Hippocampal formation (tissue), 2 donors: ENCODE measurements at regions not wholly inside any gene's neighbourhood (a gene's known extent, or its start where the extent isn't known, plus 50 kb on each side); places are given as distances from the start of the nearest gene placed in this dataset.
"Not testable (repeated sequence)": the region's sequence is repeated elsewhere in the genome, so short reads cannot be mapped to it uniquely, and the experiment has no call there.

Experiments
- DNase-seq, 2 donors: peaks; one replicate each; lab custom pipeline; 2025; lab: John Stamatoyannopoulos, UW

DNA sequence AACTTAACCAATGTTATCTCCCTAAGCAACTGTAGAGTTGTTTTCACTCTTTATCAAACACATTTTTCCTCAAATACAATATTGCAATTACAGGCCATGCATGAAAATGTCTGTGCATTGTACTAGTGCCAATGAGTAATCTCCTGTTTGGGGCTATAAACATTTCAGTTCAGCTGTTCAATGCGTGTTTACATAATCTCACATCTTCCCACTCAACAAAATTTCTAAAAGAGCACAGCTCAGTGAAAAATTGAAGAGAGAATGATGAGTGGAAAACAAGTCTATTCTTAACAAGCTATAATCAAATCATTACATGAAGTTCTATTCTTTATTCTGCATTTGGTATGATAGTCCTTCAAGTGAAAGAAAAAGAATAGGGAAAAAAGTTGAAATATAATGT is 780.5 kb upstream of the CDH9 start:
- DNase-seq, result no peak

DNA sequence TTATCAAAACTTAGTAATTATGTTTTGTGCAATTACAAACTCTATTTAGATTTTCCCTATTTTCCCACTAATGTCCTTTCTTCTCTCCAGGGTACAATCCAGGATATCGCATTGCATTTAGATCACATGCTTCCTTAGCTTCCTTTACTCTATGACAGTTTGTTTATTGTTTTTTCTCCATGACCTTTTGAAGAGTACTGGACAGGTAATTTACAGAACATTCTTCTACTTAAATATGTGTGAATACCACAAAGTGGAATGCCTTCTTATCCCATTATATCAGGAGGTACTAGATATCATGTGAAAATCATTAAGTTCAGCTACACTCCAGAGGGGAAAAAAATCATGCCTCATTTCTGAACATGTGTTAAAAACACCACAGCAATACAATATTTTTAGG is 776.6 kb upstream of the CDH9 start:
- DNase-seq, result no peak

DNA sequence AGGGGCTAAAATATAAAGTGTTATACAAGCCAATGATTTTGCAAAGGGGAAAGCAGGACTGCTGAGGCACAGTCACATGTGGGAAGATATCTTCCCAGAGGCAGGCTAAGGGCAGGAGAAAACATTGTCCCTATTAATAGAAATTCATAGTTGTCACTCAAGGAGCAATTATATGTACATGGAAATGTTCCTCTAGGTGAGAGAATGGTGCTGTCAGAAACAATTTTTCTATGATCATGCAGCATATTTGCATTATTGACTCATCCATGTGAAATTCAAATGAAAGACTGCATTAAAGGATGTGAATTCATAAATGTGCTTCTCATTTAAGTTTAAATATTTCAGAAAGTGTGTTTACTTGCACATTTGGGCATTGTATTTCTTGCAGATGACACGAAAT is 775.9 kb upstream of the CDH9 start:
- DNase-seq, result no peak

DNA sequence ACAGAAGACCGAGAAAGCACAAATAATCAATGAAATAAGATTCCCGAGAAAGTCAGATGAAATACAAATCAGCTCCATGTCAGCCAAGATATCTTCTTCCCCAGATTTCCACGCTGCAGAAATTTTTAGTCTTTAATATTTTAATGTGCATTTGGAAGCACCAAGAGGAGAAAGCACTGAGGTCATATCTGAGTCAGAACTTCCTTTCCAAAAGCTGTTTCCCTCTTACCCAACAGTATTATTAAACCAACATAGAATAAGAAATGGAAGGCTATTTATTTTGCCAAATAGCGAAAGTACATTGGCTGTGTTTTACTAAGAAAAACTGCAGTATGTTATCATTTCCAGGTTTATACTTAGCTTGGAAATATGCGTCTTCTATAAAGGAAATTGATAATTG is 772.1 kb upstream of the CDH9 start:
- DNase-seq, result no peak

DNA sequence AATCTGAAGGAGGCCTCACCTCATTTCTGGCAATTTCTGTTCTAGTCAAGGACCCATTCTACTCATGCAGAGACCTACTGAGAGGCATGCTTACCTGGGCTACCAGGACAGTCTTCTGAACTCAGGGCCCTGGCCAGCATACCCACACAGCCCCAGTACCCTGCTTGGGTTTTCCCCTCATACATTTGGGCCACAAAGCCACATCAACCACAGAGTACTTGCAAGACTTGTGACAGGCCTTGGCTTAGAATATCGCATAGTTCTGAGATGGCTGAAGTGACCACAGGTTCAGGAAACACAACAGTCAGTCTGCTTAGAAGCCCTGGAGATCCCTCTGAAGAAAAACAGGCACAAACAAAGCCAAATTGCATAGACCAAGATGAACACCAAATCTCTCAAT is 758.8 kb upstream of the CDH9 start:
- DNase-seq, result no peak

DNA sequence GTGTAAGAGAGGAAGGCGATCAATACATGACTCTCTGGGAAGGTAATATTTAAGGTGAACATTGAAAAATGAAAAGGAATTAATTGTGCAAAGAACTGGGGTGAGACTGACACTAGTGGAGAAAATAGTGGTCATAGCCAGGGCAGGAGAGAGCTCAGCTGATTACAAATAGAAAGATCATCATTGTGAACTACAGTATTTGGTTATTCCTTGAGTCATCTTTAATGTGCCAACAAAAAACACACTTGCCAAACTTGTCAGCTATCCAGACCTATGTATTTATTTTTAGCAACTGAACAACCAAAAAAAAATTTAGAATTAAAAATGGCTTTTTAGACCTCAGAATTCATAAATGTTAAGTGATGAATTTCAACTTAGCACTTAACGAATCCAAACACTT is 749.8 kb upstream of the CDH9 start:
- no peak for DNase-seq

DNA sequence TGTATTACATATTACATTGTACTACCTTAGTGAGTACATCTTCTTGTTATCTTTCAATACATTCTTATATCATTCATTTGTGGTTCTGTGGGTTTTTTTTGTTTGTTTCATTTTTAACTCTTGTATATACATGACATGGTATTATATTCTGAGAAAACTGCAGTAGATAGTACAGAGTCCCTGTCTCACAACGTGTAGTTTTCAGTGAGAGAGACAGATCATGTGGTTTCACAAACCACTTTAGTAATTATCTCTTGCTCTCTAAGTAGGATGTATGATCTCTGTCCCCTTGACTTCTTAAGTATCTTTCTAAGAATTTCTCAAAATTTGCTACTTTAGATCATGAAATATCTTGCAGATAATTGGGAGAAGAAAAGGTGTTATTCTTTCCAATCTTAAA is 745.9 kb upstream of the CDH9 start:
- DNase-seq, result no peak

DNA sequence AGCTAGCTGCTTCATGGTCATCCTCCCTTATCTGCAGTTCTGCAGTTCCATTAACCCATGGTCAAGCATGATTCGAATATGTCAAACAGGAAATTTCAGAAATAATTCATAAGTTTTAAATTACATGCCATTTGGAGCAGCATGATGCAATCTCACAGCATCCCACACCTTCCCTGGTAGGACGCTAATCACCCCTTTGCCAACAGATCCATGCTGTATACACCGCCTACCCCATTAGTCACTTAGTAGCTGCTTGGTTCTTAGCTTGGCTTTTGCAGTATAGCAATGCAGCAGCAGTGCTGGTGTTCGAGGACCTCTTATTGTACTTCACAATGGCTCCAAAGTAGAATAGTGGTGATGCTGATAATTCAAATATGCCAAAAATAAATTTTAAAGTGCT is 739.7 kb upstream of the CDH9 start:
- no peak for DNase-seq

DNA sequence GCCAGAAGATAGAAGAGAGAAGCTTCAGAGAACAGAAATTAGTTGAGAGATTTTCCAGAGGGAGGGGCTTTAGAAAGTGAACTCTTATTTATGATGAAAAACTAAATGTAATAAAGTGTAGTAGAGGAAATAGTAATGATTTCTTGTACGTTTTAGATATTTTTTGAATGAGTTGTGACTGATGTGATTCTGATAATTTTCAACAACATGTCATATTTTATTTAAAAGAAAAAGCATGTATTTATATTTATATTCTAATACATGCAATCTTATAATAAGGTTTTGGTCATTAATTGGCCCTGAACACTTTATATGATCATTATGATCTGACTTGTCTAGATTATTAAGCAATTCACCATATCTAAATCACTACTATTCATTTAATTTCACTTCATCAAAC is 735.2 kb upstream of the CDH9 start:
- DNase-seq, result no peak

DNA sequence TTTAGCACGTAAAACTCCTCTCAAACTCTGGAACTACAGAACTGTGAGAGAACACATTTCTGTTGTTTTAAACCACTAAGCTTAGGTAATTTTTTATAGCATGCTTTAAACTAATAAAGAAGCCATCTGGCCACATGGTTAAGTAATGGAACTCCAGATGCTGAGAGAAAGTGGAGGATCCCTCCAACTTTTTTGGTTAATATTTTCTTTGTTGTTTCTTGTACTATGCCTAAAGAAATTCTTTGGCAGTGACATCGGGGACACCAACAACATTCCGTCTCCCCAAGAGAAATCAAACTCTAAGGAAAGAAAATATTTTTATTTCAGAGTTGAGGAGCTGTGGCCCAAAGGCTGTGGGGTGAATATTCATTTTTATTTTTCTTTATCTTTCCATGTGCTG is 734.8 kb upstream of the CDH9 start:
- no peak for DNase-seq

DNA sequence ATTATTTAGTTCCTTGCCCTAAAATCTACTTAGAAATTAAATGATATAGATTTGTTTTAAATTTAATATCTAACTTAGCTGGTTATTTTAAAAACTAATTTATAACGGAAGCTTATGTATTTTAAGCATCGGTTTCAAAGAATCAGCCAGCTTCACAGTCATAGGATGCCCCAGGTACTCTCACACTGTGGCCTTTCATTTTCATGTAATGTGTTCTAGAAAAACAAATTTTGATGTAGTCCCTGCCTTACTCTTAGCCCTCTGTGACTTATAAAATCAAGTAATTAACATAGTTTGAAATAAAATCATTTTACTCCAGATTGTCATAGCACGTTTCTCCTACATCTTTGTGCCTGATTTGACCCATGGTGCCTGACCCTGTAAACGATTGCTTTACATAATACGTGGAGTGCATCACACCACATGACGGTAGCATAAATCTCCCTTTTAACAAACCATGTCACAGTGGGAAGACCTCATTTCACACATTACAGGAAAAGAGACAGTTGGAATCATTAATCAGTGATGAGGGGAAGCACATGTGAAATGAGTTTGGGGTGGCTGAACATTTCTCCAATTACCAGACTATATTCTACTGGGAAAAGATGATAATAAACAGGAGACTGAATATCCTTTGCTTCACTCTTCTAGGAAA is 731.5 kb upstream of the CDH9 start:
- no peak for DNase-seq

DNA sequence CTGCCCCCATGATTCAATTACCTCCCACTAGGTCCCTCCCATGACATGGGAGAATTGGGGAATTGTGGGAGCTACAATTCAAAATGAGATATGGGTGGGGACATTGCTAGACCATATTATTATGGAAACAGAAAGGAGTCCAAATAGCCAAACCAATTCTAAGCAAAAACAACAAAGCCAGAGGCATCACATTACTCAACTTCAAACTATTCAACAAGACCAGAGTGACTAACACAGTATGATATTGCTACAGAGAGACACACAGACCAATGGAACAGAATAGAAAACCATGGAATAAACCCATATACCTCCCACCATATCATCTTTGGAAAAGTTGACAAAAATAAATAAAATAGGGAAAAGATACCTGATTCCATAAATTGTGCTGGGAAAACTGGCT is 710.5 kb upstream of the CDH9 start:
- no peak for DNase-seq

DNA sequence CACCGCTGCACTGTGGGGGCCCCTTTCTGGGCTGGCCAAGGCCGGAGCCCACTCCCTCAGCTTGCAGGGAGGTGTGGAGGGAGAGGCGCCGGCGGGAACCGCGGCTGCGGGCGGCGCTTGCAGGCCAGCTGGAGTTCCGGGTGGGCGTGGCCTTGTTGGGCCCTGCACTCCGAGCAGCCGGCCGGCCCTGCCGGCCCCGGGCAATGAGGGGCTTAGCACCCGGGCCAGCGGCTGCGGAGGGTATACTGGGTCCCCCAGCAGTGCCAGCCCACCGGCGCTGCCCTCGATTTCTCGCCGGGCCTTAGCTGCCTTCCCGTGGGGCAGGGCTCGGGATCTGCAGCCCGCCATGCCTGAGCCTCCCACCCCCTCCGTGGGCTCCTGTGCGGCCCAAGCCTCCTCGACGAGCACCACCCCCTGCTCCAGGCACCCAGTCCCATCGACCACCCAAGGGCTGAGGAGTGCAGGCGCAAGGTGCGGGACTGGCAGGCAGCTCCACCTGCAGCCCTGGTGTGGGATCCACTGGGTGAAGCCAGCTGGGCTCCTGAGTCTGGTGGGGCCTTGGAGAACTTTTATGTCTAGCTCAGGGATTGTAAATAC is 705.1 kb upstream of the CDH9 start:
- not testable (repeated sequence) for DNase-seq

DNA sequence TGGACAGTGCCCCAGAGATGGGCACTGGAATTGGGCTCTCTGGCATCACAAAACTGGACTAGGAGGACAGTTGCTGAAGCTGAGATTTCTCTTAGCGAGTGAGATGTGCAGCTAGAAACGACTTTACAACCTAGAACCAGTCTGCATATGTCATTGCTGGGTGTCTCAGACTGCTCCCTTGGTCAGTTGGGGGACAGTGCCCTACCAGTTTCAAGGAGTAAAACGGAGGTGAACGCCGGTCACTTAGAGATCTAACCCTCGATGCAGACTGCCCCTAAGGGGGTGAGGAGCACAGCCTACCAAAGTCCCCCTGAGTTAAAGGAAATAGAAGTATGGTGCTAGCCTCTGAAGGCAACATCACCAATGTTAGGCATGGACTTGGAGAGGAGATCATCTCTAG is 704.4 kb upstream of the CDH9 start:
- no peak for DNase-seq

DNA sequence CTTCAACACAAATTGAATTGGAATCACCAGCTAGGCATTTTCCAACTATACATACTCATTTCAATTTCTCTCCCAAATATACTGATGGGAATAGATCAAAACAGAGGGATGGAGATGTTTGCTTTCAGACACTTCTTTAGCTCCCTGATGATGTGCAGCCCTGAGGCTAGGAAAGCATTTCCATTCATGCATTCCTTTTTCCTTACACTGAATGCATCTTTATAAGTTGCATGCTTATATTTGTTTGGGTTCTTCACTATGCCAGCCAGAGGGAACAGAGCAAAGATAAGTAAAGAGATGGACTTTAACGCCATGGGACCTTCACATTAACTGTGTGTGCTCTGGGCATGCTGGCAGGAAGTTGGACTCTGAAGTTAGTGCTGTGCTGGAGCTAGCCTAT is 696.5 kb upstream of the CDH9 start:
- no peak for DNase-seq

DNA sequence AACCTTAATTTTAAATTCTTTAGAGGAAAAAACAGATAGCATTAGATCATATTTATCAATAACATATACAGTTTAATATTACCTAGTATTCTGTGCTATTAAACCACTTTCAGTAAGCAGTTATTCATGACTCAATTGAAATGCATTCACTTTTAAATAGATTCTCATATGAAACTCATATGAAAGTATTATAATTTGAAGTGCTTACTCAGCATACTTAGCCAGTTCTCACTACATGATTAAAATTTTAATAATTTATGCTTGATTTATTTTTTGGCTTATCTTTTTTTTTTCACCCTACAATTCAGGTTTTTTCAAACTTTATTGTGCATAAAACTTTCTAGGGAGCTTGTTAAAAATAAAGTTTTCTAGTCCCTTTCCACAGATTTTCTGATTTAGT is 694.9 kb upstream of the CDH9 start:
- DNase-seq, result no peak

DNA sequence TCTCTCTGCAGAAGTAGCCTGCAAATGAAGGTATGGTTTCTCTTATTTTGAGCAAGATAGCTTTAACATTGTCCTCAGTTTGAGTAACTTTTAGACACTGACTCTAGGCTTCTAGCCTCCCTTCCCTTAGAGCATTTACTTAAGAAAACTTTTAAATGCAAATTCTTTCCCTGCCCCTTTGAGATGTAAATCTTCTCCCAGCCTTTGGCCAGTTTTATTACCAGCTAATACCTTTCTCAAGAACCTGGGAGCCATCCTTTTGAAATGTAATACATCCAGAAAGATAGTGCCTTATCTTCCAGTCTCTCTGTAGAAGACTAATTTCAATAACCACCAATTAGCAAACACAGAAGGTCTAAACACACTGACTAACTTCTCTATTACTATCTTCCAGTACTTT is 688.9 kb upstream of the CDH9 start:
- no peak for DNase-seq

DNA sequence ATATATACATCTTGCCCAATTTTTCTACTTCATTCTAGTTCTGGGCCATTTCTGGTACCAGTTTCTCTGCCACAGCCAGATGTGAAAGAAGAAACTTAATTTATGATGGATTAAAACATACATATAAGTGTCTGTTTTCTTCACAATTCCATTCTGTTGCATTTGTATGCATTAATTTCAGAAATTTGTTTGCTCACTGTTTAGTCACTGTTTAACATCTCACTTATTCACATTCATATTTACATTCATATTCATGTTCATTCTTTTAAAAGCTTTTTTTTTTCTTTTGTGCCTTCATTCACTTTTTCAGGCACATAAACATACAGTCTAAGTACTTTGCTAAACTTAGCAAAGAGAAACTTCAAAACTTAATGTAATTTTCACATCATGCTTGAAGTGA is 684.0 kb upstream of the CDH9 start:
- no peak for DNase-seq

DNA sequence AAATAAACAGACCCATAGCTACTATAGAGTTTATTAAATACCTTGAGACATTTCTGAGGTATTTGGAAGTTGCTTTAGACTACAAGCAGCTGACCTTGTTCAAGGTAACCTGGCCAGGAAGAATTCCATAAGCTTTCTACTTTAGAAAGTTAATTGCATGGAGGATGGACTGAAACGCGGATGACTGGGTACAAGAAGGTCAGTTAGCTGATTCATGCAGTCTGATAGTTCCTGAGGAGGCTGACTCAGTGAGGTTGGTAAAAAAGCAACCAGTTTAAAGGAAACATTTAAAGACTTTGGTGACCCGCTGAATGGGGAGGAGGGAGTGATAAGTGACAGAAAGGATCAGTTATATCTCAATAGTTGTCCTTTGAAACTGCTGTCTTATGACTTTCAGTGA is 670.1 kb upstream of the CDH9 start:
- DNase-seq, result no peak

DNA sequence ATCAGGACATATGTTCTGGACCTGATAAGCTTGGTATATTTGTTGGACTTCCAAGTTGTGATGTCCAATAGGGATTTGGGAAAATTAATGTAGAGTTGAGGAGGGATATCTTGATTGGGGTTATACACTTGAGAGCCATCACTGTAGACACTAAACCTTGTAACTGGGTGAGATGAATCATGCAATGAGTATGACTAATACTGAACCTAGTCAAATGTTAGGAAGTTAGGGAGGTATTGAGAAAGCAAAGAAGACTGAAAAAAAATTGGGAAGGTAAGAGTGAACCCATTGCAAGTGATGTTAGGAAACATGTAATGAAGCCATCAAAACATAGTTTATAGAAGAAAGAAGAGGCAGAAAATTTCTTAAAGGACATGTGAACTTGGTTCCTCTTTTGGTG is 668.4 kb upstream of the CDH9 start:
- DNase-seq, result no peak

DNA sequence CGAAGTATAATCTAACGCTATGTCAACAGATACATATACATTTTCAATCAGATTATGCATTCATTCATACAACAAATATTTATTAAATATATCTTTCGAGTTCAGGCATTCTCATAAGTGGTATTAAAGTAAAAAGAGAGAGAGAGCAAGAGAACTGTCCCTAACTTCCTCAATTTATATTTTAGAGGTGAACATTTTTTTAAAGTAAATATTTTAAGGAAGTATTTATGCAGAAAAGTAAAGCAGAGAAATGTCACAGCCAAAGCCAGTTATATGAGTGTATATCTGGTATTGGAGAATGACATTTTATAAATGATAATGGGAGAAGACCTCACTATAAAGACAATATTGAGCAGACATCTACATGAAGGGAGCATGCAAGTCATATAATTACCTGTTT is 667.3 kb upstream of the CDH9 start:
- no peak for DNase-seq

DNA sequence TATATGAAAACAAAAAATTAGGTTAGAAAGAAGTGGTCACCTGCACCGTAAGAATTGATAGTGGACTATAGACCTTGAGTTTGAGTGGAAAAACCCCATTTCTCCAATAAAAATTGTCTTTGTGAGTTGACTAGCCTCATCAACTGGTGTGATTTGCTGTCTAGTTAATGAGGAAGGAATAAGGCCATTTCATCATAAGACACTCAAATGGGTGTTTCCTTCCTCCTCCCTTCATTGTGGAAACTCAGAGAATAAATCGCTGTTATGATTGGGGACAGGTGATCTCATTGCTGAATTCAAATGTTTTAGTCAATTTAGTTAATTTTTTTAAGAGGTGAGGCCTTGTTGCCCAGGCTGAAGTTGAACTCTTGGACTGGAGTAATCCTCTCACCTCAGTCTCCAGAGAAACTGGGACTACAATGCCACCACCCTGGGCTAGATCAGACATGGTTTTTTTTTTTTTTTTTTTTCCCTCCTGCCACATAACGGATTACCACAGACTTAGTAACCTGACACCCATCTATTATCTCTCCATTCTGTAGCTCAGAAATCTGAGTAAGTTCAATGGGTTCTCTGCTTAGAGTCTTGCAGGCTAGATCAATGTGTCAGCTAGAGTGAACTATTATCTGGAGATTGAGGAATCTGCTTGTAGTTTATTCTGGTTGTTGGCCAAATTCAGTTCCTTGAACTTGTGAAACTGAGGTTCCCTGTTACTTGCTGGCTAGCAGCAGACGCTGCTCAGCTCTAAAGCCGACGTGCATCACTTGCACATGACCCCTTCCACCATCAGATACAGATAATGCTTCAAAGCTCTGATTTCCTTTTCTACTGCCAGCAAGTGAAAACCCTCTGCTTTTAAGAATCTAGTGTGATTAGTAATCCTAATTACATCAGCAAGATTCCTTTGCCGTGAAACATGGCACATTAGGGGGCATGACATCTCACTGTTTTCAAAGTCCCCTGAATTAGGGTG is 663.8 kb upstream of the CDH9 start:
- DNase-seq, result no peak

DNA sequence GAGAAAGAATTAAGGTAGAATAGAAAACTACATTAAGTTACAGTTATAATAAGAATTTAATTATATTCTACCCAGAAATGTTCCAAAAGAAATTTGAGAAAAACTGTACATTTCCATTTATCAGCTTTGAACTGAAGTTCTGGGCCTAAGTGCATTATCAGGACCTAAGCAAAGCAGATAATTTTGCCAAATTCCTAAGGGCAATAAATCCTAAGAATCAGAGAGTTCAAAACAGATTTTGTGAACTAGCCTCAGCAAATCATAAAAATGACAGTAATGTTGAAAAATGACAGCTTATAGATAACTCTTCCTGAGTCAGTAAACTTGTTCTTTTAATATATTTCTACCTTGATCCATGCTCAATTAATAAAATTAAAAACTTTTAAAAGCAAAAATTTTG is 662.1 kb upstream of the CDH9 start:
- DNase-seq, result no peak
